Loucy (cell line): ENCODE measurements at regions not wholly inside any gene's neighbourhood (a gene's known extent, or its start where the extent isn't known, plus 50 kb on each side); places are given as distances from the start of the nearest gene placed in this dataset.
"Not testable (repeated sequence)": the region's sequence is repeated elsewhere in the genome, so short reads cannot be mapped to it uniquely, and the experiment has no call there.

ENCODE experiments used
- H2AFZ ChIP-seq: fragments of 200-600 bp; sonication (generic); 2 replicates; pipeline ENCODE4 v1.6.0; 2016; ENCODE audit warnings: antibody characterized with exemption, mild to moderate bottlenecking, low read length, moderate library complexity
- H3F3A ChIP-seq: fragments of 200-600 bp; 2 replicates; pipeline ENCODE4 v1.6.0; 2016; ENCODE audit warnings: antibody characterized with exemption, low read depth, mild to moderate bottlenecking
- H3K27me3 ChIP-seq: fragments of 200-600 bp; sonication (generic); 2 replicates; pipeline ENCODE4 v1.6.1; 2014; ENCODE audit warnings: low read length, mild to moderate bottlenecking; ENCODE audit not compliant: insufficient read depth, poor library complexity, severe bottlenecking
- H3K36me3 ChIP-seq: fragments of 200-600 bp; sonication (generic); 2 replicates; pipeline ENCODE4 v1.6.1; 2016; ENCODE audit warnings: low read length; ENCODE audit not compliant: insufficient read depth
- H3K4me1 ChIP-seq: fragments of 200-600 bp; sonication (generic); 2 replicates; pipeline ENCODE4 v1.5.1; 2014; ENCODE audit warnings: low read length, mild to moderate bottlenecking; ENCODE audit not compliant: insufficient read depth, poor library complexity, severe bottlenecking
- H3K4me2 ChIP-seq: fragments of 200-600 bp; sonication (generic); 2 replicates; pipeline ENCODE4 v1.6.0; 2014; ENCODE audit warnings: antibody characterized with exemption, low read length, low read depth, mild to moderate bottlenecking; ENCODE audit not compliant: poor library complexity, severe bottlenecking
- H3K4me3 ChIP-seq: fragments of 200-600 bp; sonication (generic); 2 replicates; pipeline ENCODE4 v1.5.1; 2014; ENCODE audit warnings: low read length, mild to moderate bottlenecking, mixed read lengths; ENCODE audit not compliant: poor library complexity, severe bottlenecking
- H3K79me2 ChIP-seq: fragments of 200-600 bp; sonication (generic); 2 replicates; pipeline ENCODE4 v1.6.1; 2014; ENCODE audit warnings: low read length; ENCODE audit not compliant: insufficient read depth
- H3K9ac ChIP-seq: fragments of 200-600 bp; sonication (generic); 2 replicates; pipeline ENCODE4 v1.6.0; 2014; ENCODE audit warnings: mild to moderate bottlenecking, low read depth, low read length, moderate library complexity; ENCODE audit not compliant: poor library complexity, severe bottlenecking
- H3K9me2 ChIP-seq: fragments of 200-600 bp; sonication (generic); replicated peaks from 2 replicates; pipeline ENCODE4 v1.6.1; 2016; ENCODE audit warnings: low read depth, low read length, mixed read lengths
- H3K9me3 ChIP-seq: fragments of 200-600 bp; sonication (generic); 2 replicates; pipeline ENCODE4 v1.6.1; 2014; ENCODE audit warnings: mild to moderate bottlenecking, antibody characterized with exemption, low read length, low read depth; ENCODE audit not compliant: insufficient read depth
- H4K20me1 ChIP-seq: fragments of 200-600 bp; sonication (generic); 2 replicates; pipeline ENCODE4 v1.6.0; 2014; ENCODE audit warnings: antibody characterized with exemption, low read length, mild to moderate bottlenecking; ENCODE audit not compliant: insufficient read depth, poor library complexity, severe bottlenecking
- EZH2phosphoT487 ChIP-seq: fragments of 200-600 bp; IDR thresholded peaks from 2 replicates; pipeline ENCODE4 v1.6.1; 2018; ENCODE audit warnings: antibody characterized with exemption, mild to moderate bottlenecking, moderate library complexity, borderline replicate concordance
- TF ChIP-seq, protein P1 (sequence below): fragments of 200-600 bp; sonication (generic); conservative IDR thresholded peaks from 2 replicates; pipeline ENCODE4 v1.5.1; 2014; ENCODE audit warnings: mild to moderate bottlenecking, antibody characterized with exemption, low read length

DNA sequence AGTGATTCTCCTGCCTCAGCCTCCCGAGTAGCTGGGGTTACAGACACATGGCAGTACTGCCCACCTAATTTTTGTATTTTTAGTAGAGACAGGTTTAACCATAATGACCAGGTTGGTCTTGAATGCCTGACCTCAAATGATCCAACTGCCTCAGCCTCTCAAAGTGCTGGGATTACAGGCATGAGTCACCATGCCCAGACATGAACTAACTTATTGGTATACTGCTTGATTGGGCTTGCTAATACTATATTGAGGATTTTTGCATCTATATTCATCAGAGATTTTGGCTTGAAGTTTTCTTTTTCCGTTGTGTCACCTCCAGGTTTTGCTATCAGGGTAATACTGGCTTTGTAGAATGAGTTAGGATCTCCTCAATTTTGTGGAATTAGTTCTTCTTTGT lies 706.1 kb upstream of the HS6ST1 start:
- H4K20me1 ChIP-seq, result no peaks in the 10 kb centered on the region
- H2AFZ ChIP-seq, result no peak overlapping the region
- TF ChIP-seq, protein P1, sequence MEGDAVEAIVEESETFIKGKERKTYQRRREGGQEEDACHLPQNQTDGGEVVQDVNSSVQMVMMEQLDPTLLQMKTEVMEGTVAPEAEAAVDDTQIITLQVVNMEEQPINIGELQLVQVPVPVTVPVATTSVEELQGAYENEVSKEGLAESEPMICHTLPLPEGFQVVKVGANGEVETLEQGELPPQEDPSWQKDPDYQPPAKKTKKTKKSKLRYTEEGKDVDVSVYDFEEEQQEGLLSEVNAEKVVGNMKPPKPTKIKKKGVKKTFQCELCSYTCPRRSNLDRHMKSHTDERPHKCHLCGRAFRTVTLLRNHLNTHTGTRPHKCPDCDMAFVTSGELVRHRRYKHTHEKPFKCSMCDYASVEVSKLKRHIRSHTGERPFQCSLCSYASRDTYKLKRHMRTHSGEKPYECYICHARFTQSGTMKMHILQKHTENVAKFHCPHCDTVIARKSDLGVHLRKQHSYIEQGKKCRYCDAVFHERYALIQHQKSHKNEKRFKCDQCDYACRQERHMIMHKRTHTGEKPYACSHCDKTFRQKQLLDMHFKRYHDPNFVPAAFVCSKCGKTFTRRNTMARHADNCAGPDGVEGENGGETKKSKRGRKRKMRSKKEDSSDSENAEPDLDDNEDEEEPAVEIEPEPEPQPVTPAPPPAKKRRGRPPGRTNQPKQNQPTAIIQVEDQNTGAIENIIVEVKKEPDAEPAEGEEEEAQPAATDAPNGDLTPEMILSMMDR, result no peak
- no peak for TF ChIP-seq EZH2phosphoT487
- H3K4me2 ChIP-seq, result no peak overlapping the region
- H3F3A ChIP-seq, result no peaks in the 10 kb centered on the region
- H3K79me2 ChIP-seq, result no peaks in the 10 kb centered on the region
- peaks cover 3% of the 10 kb centered on the region for H3K4me1 ChIP-seq
- no peak overlapping the region for H3K9ac ChIP-seq
- no peaks in the 10 kb centered on the region for H3K36me3 ChIP-seq
- no peak overlapping the region for H3K4me3 ChIP-seq
- no peaks in the 10 kb centered on the region for H3K9me2 ChIP-seq
- H3K27me3 ChIP-seq, result no peaks in the 10 kb centered on the region
- H3K9me3 ChIP-seq, result peaks cover 8% of the 10 kb centered on the region; the same call in 1 of the 2 replicates

- Histone ChIP-seq H3K36me3 (no peaks in the 10 kb centered on the region), H3K4me2 (no peak overlapping the region), H4K20me1 (no peaks in the 10 kb centered on the region), H3F3A (peaks cover 4% of the 10 kb centered on the region; the same call in 1 of the 2 replicates), H3K9me3 (no peaks in the 10 kb centered on the region), H3K27me3 (no peaks in the 10 kb centered on the region), H3K79me2 (no peaks in the 10 kb centered on the region), H3K9me2 (no peaks in the 10 kb centered on the region), H3K4me3 (no peak overlapping the region), H3K4me1 (no peaks in the 10 kb centered on the region), H2AFZ (no peak overlapping the region), H3K9ac (no peak overlapping the region)
- TF ChIP-seq, protein P1, result no peak
- TF ChIP-seq EZH2phosphoT487, result no peak
Measured at GRCh38 chr2:129035992-129036391, 717.3 kb upstream of the HS6ST1 start.

DNA sequence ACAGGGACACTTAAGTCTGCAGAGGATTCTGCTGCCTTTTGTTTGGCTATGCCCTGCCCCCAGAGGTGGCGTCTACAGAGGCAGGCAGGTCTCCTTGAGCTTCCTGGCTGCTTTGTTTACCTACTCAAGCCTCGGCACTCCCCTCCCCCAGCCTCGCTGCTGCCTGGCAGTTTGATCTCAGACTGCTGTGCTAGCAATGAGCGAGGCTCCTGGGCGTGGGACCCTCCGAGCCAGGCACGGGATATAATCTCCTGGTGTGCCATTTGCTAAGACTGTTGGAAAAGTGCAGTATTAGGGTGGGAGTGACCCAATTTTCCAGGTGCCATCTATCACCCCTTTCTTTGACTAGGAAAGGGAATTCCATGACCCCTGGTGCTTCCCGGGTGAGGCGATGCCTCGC lies 725.0 kb upstream of the HS6ST1 start:
- not testable (repeated sequence) for H3K9me2 ChIP-seq, H3K9ac ChIP-seq, H3K79me2 ChIP-seq, H3K36me3 ChIP-seq, H4K20me1 ChIP-seq, H3K4me1 ChIP-seq, H3F3A ChIP-seq, H3K27me3 ChIP-seq, H3K4me2 ChIP-seq, H2AFZ ChIP-seq, H3K9me3 ChIP-seq, H3K4me3 ChIP-seq

- H3K4me1 ChIP-seq, result peaks cover 32% of the 10 kb centered on the region
- not testable (repeated sequence) for H3K9me2 ChIP-seq, H4K20me1 ChIP-seq, H3F3A ChIP-seq, H3K36me3 ChIP-seq, H3K4me2 ChIP-seq, H3K9ac ChIP-seq, H2AFZ ChIP-seq, H3K9me3 ChIP-seq, H3K27me3 ChIP-seq, H3K4me3 ChIP-seq, H3K79me2 ChIP-seq
Measured at GRCh38 chr2:129046475-129046874, 727.8 kb upstream of the HS6ST1 start.
